Parathyroid adenoma (tissue), 2 donors: ENCODE measurements at regions not wholly inside any gene's neighbourhood (a gene's known extent, or its start where the extent isn't known, plus 50 kb on each side); places are given as distances from the start of the nearest gene placed in this dataset.

Experiments used
- H2AFZ ChIP-seq: fragments of 300-600 bp; sonication (generic); one replicate; pipeline ENCODE4 v1.7.0; 2017; ENCODE audit warnings: antibody characterized with exemption, mild to moderate bottlenecking
- H3K27ac ChIP-seq: fragments of 300-600 bp; sonication (generic); one replicate; pipeline ENCODE4 v1.7.0; 2017
- H3K27me3 ChIP-seq: fragments of 300-600 bp; sonication (generic); one replicate; pipeline ENCODE4 v1.7.0; 2017; ENCODE audit warnings: low read length; ENCODE audit not compliant: control insufficient read depth, insufficient read depth
- H3K36me3 ChIP-seq: fragments of 300-600 bp; sonication (generic); one replicate; pipeline ENCODE4 v1.7.0; 2017; ENCODE audit warnings: low read length; ENCODE audit not compliant: control insufficient read depth, insufficient read depth
- H3K4me1 ChIP-seq: fragments of 300-600 bp; sonication (generic); one replicate; pipeline ENCODE4 v1.7.0; 2017; ENCODE audit warnings: control low read depth
- H3K4me2 ChIP-seq: fragments of 300-600 bp; sonication (generic); one replicate; pipeline ENCODE4 v1.7.0; 2017; ENCODE audit warnings: low read length
- H3K4me3 ChIP-seq: fragments of 300-600 bp; sonication (generic); one replicate; pipeline ENCODE4 v1.7.0; 2017; ENCODE audit warnings: low read depth, low read length
- H3K79me2 ChIP-seq: fragments of 300-600 bp; sonication (generic); one replicate; pipeline ENCODE4 v1.7.0; 2017; ENCODE audit warnings: control low read depth
- H3K9ac ChIP-seq: fragments of 300-600 bp; sonication (generic); one replicate; pipeline ENCODE4 v1.7.0; 2017; ENCODE audit warnings: mild to moderate bottlenecking
- H3K9me3 ChIP-seq: fragments of 300-600 bp; sonication (generic); one replicate; pipeline ENCODE4 v1.7.0; 2017; ENCODE audit warnings: low read length; ENCODE audit not compliant: control insufficient read depth
- TF ChIP-seq, protein P1 (sequence below): fragments of 300-600 bp; sonication (generic); IDR thresholded peaks from one replicate; pipeline ENCODE4 v1.7.0; 2017; ENCODE audit warnings: antibody characterized with exemption, mild to moderate bottlenecking
- donor health status: primary hyperparathyroidism.

DNA sequence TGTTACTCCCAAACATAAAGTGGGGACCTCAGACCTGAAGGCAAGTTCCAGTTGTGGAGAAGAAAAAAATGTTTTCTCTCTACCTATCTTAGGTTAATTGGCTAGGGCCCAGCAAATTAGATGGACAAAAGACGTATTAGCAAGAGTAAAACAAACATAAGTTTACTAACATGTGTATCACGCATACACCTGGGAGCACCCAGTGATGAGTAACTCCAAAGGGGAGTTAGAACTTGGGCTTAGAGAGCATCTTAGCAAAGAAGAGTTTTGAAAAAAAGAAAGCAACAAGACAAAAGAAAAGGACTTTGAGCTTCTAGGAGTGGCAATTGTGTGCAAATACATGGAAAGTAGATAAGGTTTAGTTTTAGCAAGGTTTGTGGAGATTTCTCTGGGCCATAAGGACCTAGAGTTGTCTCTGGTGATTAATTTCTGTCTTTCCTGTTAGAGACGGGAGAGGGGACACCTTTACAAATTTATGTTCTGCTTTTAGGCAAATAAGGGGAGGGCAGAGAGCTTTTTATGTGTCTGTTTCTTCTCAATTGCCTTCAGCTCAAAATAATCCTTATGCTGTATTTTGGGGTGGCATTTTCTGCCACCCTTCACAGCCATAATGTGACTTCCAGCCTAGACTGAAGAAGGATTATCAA, 76.7 kb upstream of the PTGFRN start:
- Histone ChIP-seq H3K9ac (no peak overlapping the region), H3K36me3 (no peaks in the 10 kb centered on the region), H3K27me3 (no peaks in the 10 kb centered on the region), H2AFZ (no peak overlapping the region), H3K4me2 (no peak overlapping the region), H3K9me3 (no peaks in the 10 kb centered on the region), H3K27ac (no peak overlapping the region), H3K4me1 (no peaks in the 10 kb centered on the region), H3K79me2 (no peaks in the 10 kb centered on the region), H3K4me3 (no peak overlapping the region)
- TF ChIP-seq, protein P1, sequence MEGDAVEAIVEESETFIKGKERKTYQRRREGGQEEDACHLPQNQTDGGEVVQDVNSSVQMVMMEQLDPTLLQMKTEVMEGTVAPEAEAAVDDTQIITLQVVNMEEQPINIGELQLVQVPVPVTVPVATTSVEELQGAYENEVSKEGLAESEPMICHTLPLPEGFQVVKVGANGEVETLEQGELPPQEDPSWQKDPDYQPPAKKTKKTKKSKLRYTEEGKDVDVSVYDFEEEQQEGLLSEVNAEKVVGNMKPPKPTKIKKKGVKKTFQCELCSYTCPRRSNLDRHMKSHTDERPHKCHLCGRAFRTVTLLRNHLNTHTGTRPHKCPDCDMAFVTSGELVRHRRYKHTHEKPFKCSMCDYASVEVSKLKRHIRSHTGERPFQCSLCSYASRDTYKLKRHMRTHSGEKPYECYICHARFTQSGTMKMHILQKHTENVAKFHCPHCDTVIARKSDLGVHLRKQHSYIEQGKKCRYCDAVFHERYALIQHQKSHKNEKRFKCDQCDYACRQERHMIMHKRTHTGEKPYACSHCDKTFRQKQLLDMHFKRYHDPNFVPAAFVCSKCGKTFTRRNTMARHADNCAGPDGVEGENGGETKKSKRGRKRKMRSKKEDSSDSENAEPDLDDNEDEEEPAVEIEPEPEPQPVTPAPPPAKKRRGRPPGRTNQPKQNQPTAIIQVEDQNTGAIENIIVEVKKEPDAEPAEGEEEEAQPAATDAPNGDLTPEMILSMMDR = no peak

DNA sequence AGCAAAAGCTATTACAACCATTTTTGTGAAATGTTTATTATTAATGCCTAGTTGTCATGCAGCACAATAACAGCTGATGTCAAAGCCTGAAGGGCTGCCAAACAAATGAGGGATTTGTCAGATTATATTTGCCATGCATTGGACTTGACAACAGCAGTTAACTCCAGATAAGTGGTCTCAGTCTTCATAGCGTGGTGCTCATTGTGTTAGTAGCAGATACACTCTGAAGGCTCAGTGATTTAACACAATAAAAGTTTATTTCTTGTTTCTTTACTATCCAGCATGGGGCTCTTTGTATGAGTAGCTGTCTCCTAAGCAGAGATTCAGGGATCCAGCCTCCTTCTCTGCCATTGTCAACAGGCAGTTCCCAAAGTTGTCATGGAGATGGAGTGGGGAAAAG, 76.0 kb upstream of the PTGFRN start:
- Histone ChIP-seq H2AFZ (no peak overlapping the region), H3K9ac (no peak overlapping the region), H3K79me2 (no peaks in the 10 kb centered on the region), H3K4me3 (no peak overlapping the region), H3K4me2 (no peak overlapping the region), H3K36me3 (no peaks in the 10 kb centered on the region), H3K27me3 (no peaks in the 10 kb centered on the region), H3K27ac (no peak overlapping the region), H3K4me1 (no peaks in the 10 kb centered on the region), H3K9me3 (no peaks in the 10 kb centered on the region)
- TF ChIP-seq, protein P1 = no peak

DNA sequence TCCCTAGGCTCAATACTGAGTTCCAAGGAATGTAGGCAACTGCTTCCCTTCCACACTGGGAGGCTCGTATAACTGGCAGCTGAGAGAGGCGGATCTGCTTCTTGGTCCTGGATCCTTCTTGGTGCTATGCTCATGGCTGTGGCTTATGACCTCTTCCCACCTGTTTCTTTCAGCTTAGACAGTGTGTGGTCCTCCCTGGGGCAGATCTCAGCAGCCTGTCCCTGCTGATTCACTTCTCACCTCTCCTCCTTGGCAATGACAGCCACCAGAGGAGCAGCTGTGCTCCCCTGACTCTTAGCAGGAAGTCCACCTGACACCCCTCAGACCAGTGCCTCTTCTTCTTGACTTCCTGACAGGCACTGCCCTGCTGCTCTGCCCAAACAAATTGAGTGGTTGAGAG, 75.1 kb upstream of the PTGFRN start:
- Histone ChIP-seq H2AFZ (no peak overlapping the region), H3K9ac (no peak overlapping the region), H3K4me2 (no peak overlapping the region), H3K27ac (no peak overlapping the region), H3K36me3 (no peaks in the 10 kb centered on the region), H3K9me3 (no peaks in the 10 kb centered on the region), H3K4me3 (no peak overlapping the region), H3K4me1 (no peaks in the 10 kb centered on the region), H3K79me2 (no peaks in the 10 kb centered on the region), H3K27me3 (no peaks in the 10 kb centered on the region)
- TF ChIP-seq, protein P1 = no peak

DNA sequence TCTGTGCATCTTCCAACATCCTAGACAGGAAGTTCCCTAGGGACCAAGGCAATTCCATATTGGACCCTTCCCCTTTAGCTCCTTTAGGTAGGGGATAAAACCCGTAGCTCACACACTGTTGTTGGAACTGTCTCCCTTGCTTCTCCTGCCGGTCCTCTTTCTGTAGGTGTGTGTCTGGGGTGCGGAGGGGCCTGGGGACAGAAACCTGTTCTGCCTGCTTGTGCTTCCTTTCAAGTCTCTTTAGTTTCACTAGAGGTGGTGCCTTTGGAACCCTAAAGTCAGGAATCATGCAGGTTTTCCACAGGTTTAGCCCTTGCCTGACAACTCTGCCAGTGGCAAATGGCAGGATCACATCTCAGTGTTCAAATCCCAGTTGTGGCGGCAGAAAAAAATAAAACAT, 74.6 kb upstream of the PTGFRN start:
- Histone ChIP-seq H3K4me1 (no peaks in the 10 kb centered on the region), H3K27me3 (no peaks in the 10 kb centered on the region), H3K36me3 (no peaks in the 10 kb centered on the region), H3K9me3 (no peaks in the 10 kb centered on the region), H3K4me2 (no peak overlapping the region), H3K79me2 (no peaks in the 10 kb centered on the region), H3K27ac (no peak overlapping the region), H2AFZ (no peak overlapping the region), H3K4me3 (no peak overlapping the region), H3K9ac (no peak overlapping the region)
- TF ChIP-seq, protein P1 = no peak

DNA sequence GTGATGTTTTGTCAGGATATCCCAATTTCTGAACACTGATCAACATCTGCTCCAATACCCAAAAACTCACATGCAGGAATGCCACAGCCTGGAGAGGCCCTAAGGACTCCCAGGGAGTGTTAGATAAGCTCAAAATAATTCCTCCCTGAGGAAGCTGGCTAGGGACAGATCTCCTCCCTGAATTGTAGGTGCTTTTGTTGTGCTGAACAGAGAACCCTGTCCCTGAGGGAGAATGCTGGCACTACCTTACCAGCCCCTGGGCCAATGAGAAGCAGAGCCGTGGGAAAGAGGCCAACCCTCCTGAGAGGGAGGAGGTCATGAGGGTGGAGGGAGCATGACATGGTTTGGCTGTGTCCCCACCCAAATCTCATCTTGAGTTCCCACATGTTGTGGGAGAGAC, 73.6 kb upstream of the PTGFRN start:
- TF ChIP-seq, protein P1 = no peak
- H3K79me2 ChIP-seq = no peaks in the 10 kb centered on the region
- no peaks in the 10 kb centered on the region for H3K9me3 ChIP-seq
- no peak overlapping the region for H3K27ac ChIP-seq
- no peak overlapping the region for H3K9ac ChIP-seq
- H2AFZ ChIP-seq = no peak overlapping the region
- H3K27me3 ChIP-seq = no peaks in the 10 kb centered on the region
- H3K36me3 ChIP-seq = no peaks in the 10 kb centered on the region
- H3K4me3 ChIP-seq = no peak overlapping the region
- no peaks in the 10 kb centered on the region for H3K4me1 ChIP-seq
- no peak overlapping the region for H3K4me2 ChIP-seq
